ENCODE measurements at regions not wholly inside any gene's neighbourhood (a gene's known extent, or its start where the extent isn't known, plus 50 kb on each side); places are given as distances from the start of the nearest gene placed in this dataset.

- H3K27ac Mint-ChIP-seq: peak overlapping the region in 1 of 3 experiments; percentile 3; a peak in 1 of 7 replicates
- WGBS (ENCODE audit: extremely low coverage, insufficient read length, low lambda C conversion rate): no CpG with 5 or more reads among the region's 2 CpGs
These were observed 103.2 kb downstream of the VAPA start for GRCh38 chr18:10017043-10017442.

More at GRCh38 chr18:10017043-10017442, 103.2 kb downstream of the VAPA start:
- Histone ChIP-seq H2BK15ac (ENCODE audit: low read depth, low read length) (no peak overlapping the region), H4K20me1 (ENCODE audit: control insufficient read depth, insufficient read depth, insufficient read length) (no peaks in the 10 kb centered on the region), H3K27me3 (ENCODE audit: insufficient read depth, low read length) (no peaks in the 10 kb centered on the region), H3K4me1 (ENCODE audit: insufficient read depth, low read length) (no peaks in the 10 kb centered on the region), H3K27ac (ENCODE audit: insufficient read length, low read depth, low read length) (no peak overlapping the region), H3K14ac (ENCODE audit: insufficient read depth, low read length) (no peak overlapping the region), H2AK5ac (ENCODE audit: insufficient read length, low read length) (no peak overlapping the region), H2BK12ac (ENCODE audit: insufficient read length, low read depth, low read length) (no peak overlapping the region), H3K23me2 (ENCODE audit: insufficient read length, low read depth, low read length, poor library complexity, severe bottlenecking) (no peaks in the 10 kb centered on the region), H3K79me2 (ENCODE audit: insufficient read depth, low read length) (no peaks in the 10 kb centered on the region), H3T11ph (ENCODE audit: low read length) (no peak overlapping the region), H3K4ac (ENCODE audit: low read depth, low read length) (no peak overlapping the region), H3K9me3 (ENCODE audit: control insufficient read depth, low read depth, low read length) (no peaks in the 10 kb centered on the region), H3K9ac (ENCODE audit: extremely low read depth, insufficient read length, low read length) (no peak overlapping the region), H4K5ac (ENCODE audit: insufficient read length, low read depth, low read length) (no peak overlapping the region), H3K18ac (ENCODE audit: insufficient read length, low read depth, low read length) (no peak overlapping the region), H3K79me1 (ENCODE audit: insufficient read depth, low read depth, low read length, poor library complexity, severe bottlenecking) (no peaks in the 10 kb centered on the region), H4K91ac (ENCODE audit: insufficient read length, low read depth, low read length) (no peak overlapping the region), H4K8ac (replicated peaks; ENCODE audit: insufficient read length, low read depth, low read length) (no peak overlapping the region), H3K23ac (ENCODE audit: insufficient read length, low read depth, low read length) (no peak overlapping the region), H2BK120ac (ENCODE audit: low read depth, low read length, poor library complexity, severe bottlenecking) (no peak overlapping the region), H3K4me2 (ENCODE audit: insufficient read depth, insufficient read length, low read length) (no peak overlapping the region), H3K56ac (ENCODE audit: insufficient read length, low read depth, low read length) (no peak overlapping the region), H2BK5ac (ENCODE audit: insufficient read length, low read length) (no peak overlapping the region), H2BK20ac (ENCODE audit: low read depth, low read length, poor library complexity, severe bottlenecking) (no peak overlapping the region), H2AFZ (ENCODE audit: low read length) (no peak overlapping the region)
- Mint-ChIP-seq H3K36me3 (ENCODE audit: insufficient read depth in 1 of 3, low read depth in 3 of 3) (no peaks in the 10 kb centered on the region), H3K4me1 (peaks cover 0 to 9% of the 10 kb centered on the region in 2 experiments; a peak in 2 of 4 replicates), H3K4me3 (no peak overlapping the region), H3K27me3 (ENCODE audit: low read depth) (no peaks in the 10 kb centered on the region; the same call in none of the 2 replicates), H3K9me3 (no peaks in the 10 kb centered on the region)
- no peak for TF ChIP-seq CTCF (conservative IDR thresholded peaks at IDR 0.05)
- DNase-seq: no peak

All from H9 (cell line).